C4-2B (cell line): ENCODE measurements at regions not wholly inside any gene's neighbourhood (a gene's known extent, or its start where the extent isn't known, plus 50 kb on each side); places are given as distances from the start of the nearest gene placed in this dataset.

Experiments used
- CTCF ChIP-seq: fragments of 450-650 bp; conservative IDR thresholded peaks from 2 replicates; pipeline ENCODE4 v1.5.1; 2017; ENCODE audit warnings: mild to moderate bottlenecking
- ZFX ChIP-seq: fragments of 450-650 bp; IDR thresholded peaks from 2 replicates; pipeline ENCODE4 v1.6.1; 2017

- TF ChIP-seq CTCF (no peak), ZFX (no peak)
Measured at GRCh38 chr9:1919229-1919628, 95.9 kb upstream of the SMARCA2 start.
